SK-N-MC (cell line): ENCODE measurements at regions not wholly inside any gene's neighbourhood (a gene's known extent, or its start where the extent isn't known, plus 50 kb on each side); places are given as distances from the start of the nearest gene placed in this dataset.

Source experiments
- EZH2 ChIP-seq: fragments of 200-600 bp; sonication (generic); IDR thresholded peaks from one replicate; pipeline ENCODE4 v1.6.1; 2017; ENCODE audit warnings: antibody characterized with exemption
- POLR2AphosphoS5 ChIP-seq: IDR thresholded peaks from 2 replicates; pipeline ENCODE4 v1.6.1; 2012; ENCODE audit warnings: mild to moderate bottlenecking, low read depth, low read length, borderline replicate concordance

DNA sequence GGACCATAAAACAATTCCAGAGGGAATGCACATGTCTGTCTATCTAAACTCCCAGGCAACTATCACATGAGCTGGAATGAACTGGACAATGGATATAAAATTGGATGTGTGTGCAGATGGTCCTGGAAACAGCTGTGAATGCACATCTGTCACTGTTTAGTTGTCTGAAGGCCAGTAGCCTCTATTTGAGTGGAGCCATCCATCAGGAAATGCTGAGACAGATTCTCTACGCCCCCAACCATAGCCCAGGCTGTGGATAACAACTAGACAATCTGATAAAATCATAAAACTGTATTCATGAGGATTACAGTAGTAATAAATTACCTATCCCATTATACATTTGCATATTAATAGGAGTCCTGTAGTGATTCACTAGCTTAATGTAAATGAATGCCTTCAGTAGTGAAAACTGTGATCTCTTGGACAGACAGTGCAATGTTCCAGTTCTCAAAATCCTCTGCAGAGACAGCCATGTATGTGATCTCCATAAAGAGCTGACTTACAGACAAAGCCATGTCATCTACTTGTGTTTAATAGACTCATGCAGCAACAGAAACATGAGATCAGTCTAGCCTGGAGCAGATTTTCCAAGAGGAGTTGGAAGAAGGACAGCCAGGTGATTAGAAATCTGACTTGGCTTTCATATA lies 907.6 kb downstream of the KCNMA1 start:
- TF ChIP-seq POLR2AphosphoS5 (no peak), EZH2 (no peak)
